ENCODE measurements at regions not wholly inside any gene's neighbourhood (a gene's known extent, or its start where the extent isn't known, plus 50 kb on each side); places are given as distances from the start of the nearest gene placed in this dataset.

DNA sequence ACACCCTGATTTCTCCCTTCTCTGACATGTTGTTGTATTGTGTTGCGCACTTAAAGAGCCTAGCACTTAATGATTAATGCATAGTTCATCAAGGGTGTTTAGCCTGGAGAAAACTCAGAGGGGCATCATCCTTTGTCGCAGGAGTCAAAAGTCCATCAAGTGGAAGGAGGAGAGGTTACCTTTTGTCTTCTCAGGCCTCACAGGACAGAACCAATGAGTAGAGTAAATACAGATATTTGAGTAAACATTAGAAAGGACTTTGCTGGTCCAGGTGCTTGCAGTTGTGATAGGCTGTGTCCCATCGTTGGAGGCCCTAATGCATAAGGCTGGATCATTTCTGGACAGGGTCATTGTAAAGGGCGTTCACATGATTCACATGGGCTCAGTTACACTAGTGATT is 430.9 kb downstream of the PCNX1 start:
- TF ChIP-seq POLR2A (IDR thresholded peaks at IDR 0.05; ENCODE audit: low read depth, low read length) (no peak), POLR2AphosphoS5 (IDR thresholded peaks at IDR 0.05; ENCODE audit: insufficient read depth, low read depth, low read length) (no peak), GATA2 (IDR thresholded peaks at IDR 0.05; ENCODE audit: insufficient read depth, insufficient read length, low read depth, low read length) (no peak), JUN (IDR thresholded peaks at IDR 0.05; ENCODE audit: borderline replicate concordance, insufficient read depth, insufficient read length, low read depth) (no peak), EZH2 (IDR thresholded peaks at IDR 0.05; ENCODE audit: borderline replicate concordance, low read depth, low read length, severe bottlenecking) (no peak), FOS (IDR thresholded peaks at IDR 0.05; ENCODE audit: borderline replicate concordance, insufficient read depth, low read length) (no peak)
- TF ChIP-seq, protein P1, sequence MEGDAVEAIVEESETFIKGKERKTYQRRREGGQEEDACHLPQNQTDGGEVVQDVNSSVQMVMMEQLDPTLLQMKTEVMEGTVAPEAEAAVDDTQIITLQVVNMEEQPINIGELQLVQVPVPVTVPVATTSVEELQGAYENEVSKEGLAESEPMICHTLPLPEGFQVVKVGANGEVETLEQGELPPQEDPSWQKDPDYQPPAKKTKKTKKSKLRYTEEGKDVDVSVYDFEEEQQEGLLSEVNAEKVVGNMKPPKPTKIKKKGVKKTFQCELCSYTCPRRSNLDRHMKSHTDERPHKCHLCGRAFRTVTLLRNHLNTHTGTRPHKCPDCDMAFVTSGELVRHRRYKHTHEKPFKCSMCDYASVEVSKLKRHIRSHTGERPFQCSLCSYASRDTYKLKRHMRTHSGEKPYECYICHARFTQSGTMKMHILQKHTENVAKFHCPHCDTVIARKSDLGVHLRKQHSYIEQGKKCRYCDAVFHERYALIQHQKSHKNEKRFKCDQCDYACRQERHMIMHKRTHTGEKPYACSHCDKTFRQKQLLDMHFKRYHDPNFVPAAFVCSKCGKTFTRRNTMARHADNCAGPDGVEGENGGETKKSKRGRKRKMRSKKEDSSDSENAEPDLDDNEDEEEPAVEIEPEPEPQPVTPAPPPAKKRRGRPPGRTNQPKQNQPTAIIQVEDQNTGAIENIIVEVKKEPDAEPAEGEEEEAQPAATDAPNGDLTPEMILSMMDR (IDR thresholded peaks at IDR 0.05; ENCODE audit: extremely low read depth in 1 of 2, insufficient read depth in 1 of 2, low read depth in 1 of 2, low read length in 2 of 2) = no peak
- TF ChIP-seq, protein P2, sequence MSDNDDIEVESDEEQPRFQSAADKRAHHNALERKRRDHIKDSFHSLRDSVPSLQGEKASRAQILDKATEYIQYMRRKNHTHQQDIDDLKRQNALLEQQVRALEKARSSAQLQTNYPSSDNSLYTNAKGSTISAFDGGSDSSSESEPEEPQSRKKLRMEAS (IDR thresholded peaks at IDR 0.05; ENCODE audit: insufficient read depth, insufficient read length) = no peak
